ENCODE measurements at regions not wholly inside any gene's neighbourhood (a gene's known extent, or its start where the extent isn't known, plus 50 kb on each side); places are given as distances from the start of the nearest gene placed in this dataset.

DNA sequence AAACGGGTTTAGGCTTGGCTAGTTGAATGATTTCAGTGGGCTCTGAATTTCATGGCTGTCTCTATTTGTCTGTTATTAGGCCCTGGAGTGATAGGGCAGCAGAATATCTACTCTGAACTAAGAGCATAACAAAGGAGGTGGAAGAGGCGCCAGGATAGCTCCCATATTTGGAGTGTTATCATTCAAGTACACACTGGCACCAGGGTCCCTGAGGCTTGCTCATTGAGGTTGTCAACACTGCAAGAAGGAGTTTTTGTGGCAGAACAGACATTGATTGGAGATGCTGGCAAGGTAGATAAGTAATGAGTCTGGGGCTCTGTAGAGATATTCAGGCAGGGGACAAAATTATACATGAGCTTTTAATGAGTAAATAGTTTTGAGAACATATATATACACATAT lies 1748.4 kb downstream of the MRPL39 start:
- Mint-ChIP-seq H3K27ac (ENCODE audit: unreplicated experiment) (no peak overlapping the region), H3K36me3 (ENCODE audit: low read depth) (no peaks in the 10 kb centered on the region), H3K4me1 (ENCODE audit: low read depth) (no peaks in the 10 kb centered on the region), H3K27me3 (ENCODE audit: low read depth) (no peaks in the 10 kb centered on the region), H3K9me3 (ENCODE audit: low read depth) (peaks cover 37% of the 10 kb centered on the region), H3K4me3 (ENCODE audit: unreplicated experiment) (no peak overlapping the region)
- TF ChIP-seq, protein P1, sequence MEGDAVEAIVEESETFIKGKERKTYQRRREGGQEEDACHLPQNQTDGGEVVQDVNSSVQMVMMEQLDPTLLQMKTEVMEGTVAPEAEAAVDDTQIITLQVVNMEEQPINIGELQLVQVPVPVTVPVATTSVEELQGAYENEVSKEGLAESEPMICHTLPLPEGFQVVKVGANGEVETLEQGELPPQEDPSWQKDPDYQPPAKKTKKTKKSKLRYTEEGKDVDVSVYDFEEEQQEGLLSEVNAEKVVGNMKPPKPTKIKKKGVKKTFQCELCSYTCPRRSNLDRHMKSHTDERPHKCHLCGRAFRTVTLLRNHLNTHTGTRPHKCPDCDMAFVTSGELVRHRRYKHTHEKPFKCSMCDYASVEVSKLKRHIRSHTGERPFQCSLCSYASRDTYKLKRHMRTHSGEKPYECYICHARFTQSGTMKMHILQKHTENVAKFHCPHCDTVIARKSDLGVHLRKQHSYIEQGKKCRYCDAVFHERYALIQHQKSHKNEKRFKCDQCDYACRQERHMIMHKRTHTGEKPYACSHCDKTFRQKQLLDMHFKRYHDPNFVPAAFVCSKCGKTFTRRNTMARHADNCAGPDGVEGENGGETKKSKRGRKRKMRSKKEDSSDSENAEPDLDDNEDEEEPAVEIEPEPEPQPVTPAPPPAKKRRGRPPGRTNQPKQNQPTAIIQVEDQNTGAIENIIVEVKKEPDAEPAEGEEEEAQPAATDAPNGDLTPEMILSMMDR (IDR thresholded peaks at IDR 0.05): no peak
- no peak for DNase-seq (ENCODE audit: low spot score)

DNA sequence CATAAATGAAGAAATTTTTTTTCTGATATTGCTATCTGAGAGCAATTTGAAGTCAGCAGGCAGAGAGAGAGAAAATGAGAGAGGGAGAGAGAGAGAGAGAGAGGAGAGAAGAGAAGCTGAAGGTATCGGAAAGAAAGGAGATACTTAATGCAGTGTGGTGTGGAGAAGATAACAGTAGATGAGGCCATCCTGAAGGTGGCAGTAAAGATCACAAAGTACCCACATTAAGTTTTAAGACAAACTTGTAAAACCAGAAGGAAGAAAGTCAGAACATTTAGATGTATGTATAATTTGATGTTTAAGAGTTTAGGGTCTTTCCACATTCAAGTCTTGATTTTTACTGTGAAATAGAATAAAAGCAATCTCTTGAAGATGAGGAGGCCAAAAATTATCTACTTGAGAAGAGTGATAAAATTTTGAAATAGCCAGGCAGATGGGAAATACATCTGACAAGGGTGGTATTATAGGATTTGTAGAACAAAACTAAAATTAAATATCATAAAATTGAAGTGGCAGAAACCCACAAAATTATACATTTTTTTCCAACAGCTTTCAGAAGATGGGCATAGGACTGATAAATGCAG lies 1753.4 kb downstream of the MRPL39 start:
- peaks cover 46% of the 10 kb centered on the region for H3K9me3 Mint-ChIP-seq (ENCODE audit: low read depth)
- no peak for DNase-seq (ENCODE audit: low spot score)
- H3K27me3 Mint-ChIP-seq (ENCODE audit: low read depth): no peaks in the 10 kb centered on the region
- H3K36me3 Mint-ChIP-seq (ENCODE audit: low read depth): no peaks in the 10 kb centered on the region
- H3K4me3 Mint-ChIP-seq (ENCODE audit: unreplicated experiment): no peak overlapping the region
- H3K4me1 Mint-ChIP-seq (ENCODE audit: low read depth): no peaks in the 10 kb centered on the region
- TF ChIP-seq, protein P1 (IDR thresholded peaks at IDR 0.05): peak; percentile 52
- H3K27ac Mint-ChIP-seq (ENCODE audit: unreplicated experiment): no peak overlapping the region

DNA sequence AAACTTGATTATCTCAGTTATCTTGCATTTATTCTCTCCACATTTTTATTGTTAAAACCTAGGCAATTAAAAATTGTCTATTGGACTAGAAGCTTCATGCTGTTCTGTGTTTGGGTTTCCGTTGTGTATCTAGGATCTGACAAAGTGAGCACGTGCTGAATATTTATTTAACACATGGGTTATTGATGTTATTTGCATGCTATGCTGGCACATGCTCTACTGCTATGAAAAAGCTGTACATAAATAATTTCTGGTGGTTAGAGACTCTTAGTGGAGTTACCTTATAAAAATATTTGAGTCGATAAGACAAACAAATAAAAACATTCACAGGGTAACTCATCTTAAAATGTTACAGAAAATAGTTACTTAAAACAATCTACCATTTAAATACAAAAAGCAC lies 1769.7 kb downstream of the MRPL39 start:
- H3K4me1 Mint-ChIP-seq (ENCODE audit: low read depth): no peaks in the 10 kb centered on the region
- DNase-seq (ENCODE audit: low spot score): no peak
- H3K9me3 Mint-ChIP-seq (ENCODE audit: low read depth): peaks cover 56% of the 10 kb centered on the region
- no peak overlapping the region for H3K4me3 Mint-ChIP-seq (ENCODE audit: unreplicated experiment)
- H3K27me3 Mint-ChIP-seq (ENCODE audit: low read depth): no peaks in the 10 kb centered on the region
- TF ChIP-seq, protein P1 (IDR thresholded peaks at IDR 0.05): no peak
- H3K36me3 Mint-ChIP-seq (ENCODE audit: low read depth): no peaks in the 10 kb centered on the region
- no peak overlapping the region for H3K27ac Mint-ChIP-seq (ENCODE audit: unreplicated experiment)

DNA sequence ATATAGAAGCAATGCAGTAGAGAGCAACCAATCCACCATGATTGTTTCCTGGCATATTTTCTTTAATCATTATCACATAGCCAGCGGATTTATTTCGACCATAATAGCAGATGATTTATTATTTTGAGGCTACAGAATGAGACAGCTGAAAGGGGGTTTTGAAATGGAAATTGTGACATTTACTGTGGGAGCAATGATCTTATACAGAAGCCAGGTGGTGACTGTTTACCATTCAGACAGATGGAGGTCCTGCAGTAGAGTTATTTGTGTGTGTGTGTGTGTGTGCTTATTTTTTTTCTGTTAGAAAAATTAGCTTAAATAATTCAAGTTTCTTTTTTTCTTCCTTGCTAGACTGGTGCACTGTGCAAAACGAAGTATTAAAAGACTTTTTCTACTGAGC lies 1784.5 kb downstream of the MRPL39 start:
- H3K9me3 Mint-ChIP-seq (ENCODE audit: low read depth): peaks cover 51% of the 10 kb centered on the region
- no peak for DNase-seq (ENCODE audit: low spot score)
- H3K4me1 Mint-ChIP-seq (ENCODE audit: low read depth): no peaks in the 10 kb centered on the region
- no peak overlapping the region for H3K27ac Mint-ChIP-seq (ENCODE audit: unreplicated experiment)
- TF ChIP-seq, protein P1 (IDR thresholded peaks at IDR 0.05): no peak
- H3K36me3 Mint-ChIP-seq (ENCODE audit: low read depth): no peaks in the 10 kb centered on the region
- H3K27me3 Mint-ChIP-seq (ENCODE audit: low read depth): no peaks in the 10 kb centered on the region
- no peak overlapping the region for H3K4me3 Mint-ChIP-seq (ENCODE audit: unreplicated experiment)

DNA sequence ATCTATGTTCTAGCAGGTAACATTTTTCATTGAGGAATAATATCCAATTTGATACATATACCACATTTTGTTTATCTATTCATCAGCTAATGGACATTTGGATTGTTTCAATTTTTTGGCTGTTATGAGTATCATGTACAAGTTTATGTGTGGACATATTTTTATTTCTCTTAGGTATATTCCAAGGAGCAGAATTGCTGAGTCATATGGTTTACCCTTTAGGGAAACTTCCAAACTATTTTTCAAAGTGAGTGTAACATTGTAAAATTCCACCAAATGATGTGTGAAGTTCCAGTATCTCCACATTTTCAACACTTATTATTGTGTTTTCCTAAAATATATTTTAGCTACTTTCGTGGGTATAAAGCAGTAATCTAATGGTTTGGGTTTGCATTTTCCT lies 1789.9 kb downstream of the MRPL39 start:
- H3K27me3 Mint-ChIP-seq (ENCODE audit: low read depth): no peaks in the 10 kb centered on the region

More for the DNA sequence above, 1789.9 kb downstream of the MRPL39 start:
- H3K4me3 Mint-ChIP-seq (ENCODE audit: unreplicated experiment): no peak overlapping the region
- TF ChIP-seq, protein P1 (IDR thresholded peaks at IDR 0.05): no peak
- H3K27ac Mint-ChIP-seq (ENCODE audit: unreplicated experiment): no peak overlapping the region
- no peak for DNase-seq (ENCODE audit: low spot score)
- H3K9me3 Mint-ChIP-seq (ENCODE audit: low read depth): peaks cover 58% of the 10 kb centered on the region
- H3K4me1 Mint-ChIP-seq (ENCODE audit: low read depth): no peaks in the 10 kb centered on the region
- H3K36me3 Mint-ChIP-seq (ENCODE audit: low read depth): no peaks in the 10 kb centered on the region

Measured in chondrocyte (in vitro differentiated cells).